Prostate gland (tissue), 2 donors: ENCODE measurements at regions not wholly inside any gene's neighbourhood (a gene's known extent, or its start where the extent isn't known, plus 50 kb on each side); places are given as distances from the start of the nearest gene placed in this dataset.

ENCODE experiments used
- DNase-seq: peaks from one replicate; pipeline ENCODE4 v3.0.0-alpha.2; 2019; ENCODE audit warnings: low spot score
- H3K27ac ChIP-seq, 2 donors: fragments of 200-600 bp; sonication (generic); 2 replicates each; pipeline ENCODE4 v1.5.1; 2017 to 2019
- H3K27me3 ChIP-seq: fragments of 200-600 bp; sonication (generic); replicated peaks from 2 replicates; pipeline ENCODE4 v1.5.1; 2019; ENCODE audit not compliant: insufficient read depth
- H3K36me3 ChIP-seq, 2 donors: fragments of 200-600 bp; sonication (generic); 1 replicate in 1 of 2; 2 replicates in 1 of 2; pipeline versions ENCODE4 v1.5.1 to v1.8.1; 2017 to 2019
- H3K4me1 ChIP-seq: fragments of 200-600 bp; sonication (generic); replicated peaks from 2 replicates; pipeline ENCODE4 v1.5.1; 2019
- H3K4me3 ChIP-seq, 2 donors: fragments of 200-600 bp; sonication (generic); 2 replicates each; pipeline ENCODE4 v1.5.1; 2017 to 2019
- H3K9me3 ChIP-seq: fragments of 200-600 bp; sonication (generic); 2 replicates; pipeline ENCODE4 v1.5.1; 2017
- CTCF ChIP-seq, 4 experiments: fragments of 200-600 bp in 2 of 4; fragments of 450-650 bp in 2 of 4; sonication (generic) in 2 of 4; IDR thresholded peaks; 1 replicate in 3 of 4; 2 replicates in 1 of 4; pipeline ENCODE4 v1.5.1; 2016 to 2019; ENCODE audit warnings: antibody characterized with exemption in 4 of 4, mild to moderate bottlenecking in 2 of 4, moderate library complexity in 2 of 4
- POLR2A ChIP-seq: fragments of 450-650 bp; IDR thresholded peaks from one replicate; pipeline ENCODE4 v1.6.1; 2016; ENCODE audit warnings: antibody characterized with exemption, mild to moderate bottlenecking
- POLR2AphosphoS5 ChIP-seq: sonication (generic); formaldehyde crosslinking; IDR thresholded peaks from one replicate; pipeline ENCODE4 v1.6.1; 2017; ENCODE audit warnings: antibody characterized with exemption
- WGBS: methylation state at CpG from one replicate; pipeline ENCODE4 v1.1.5; 2018; 5-methylcytosine and 5-hydroxymethylcytosine counted together
- intact Hi-C: fragments of 100-400 bp; cut with DNase I; formaldehyde crosslinking; loops from one replicate; pipeline ENCODE4 v1.14.2; 2022

DNA sequence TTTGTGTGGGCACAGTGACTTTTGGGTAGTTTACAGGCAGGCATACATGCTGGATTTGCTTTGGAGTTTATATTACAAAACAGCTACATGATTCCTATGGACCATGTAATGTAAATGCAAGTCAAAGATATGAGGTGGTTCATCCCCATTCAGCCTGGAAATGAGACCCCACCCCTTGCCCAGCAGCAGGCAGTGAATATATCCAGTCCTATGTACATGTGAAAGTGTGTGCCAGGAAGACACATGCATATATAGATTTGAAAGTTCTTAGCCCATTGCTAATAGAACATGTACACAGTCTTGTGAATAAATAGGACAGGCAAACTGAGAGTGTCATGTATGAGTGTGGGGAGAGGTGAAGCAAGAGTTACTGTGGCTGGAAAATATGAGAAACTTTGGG, 65.3 kb downstream of the FZD1 start:
- H3K27ac ChIP-seq, result no peak overlapping the region
- no peak for TF ChIP-seq POLR2AphosphoS5
- no peak for TF ChIP-seq CTCF (IDR thresholded peaks at IDR 0.05)
- no peak for TF ChIP-seq POLR2A
- no peaks in the 10 kb centered on the region for H3K4me1 ChIP-seq
- no peaks in the 10 kb centered on the region for H3K36me3 ChIP-seq
- H3K9me3 ChIP-seq, result no peaks in the 10 kb centered on the region
- H3K4me3 ChIP-seq, result no peak overlapping the region
- no peaks in the 10 kb centered on the region for H3K27me3 ChIP-seq
- no peak for DNase-seq
- intact Hi-C loops, result no loop called here

GRCh38 chr7:91330191-91330808, 66.1 kb downstream of the FZD1 start:
- H3K27me3 ChIP-seq, result no peaks in the 10 kb centered on the region
- no peak for DNase-seq
- H3K36me3 ChIP-seq, result no peaks in the 10 kb centered on the region
- 66% methylated on average over 2 of the region's 2 CpGs for WGBS
- no peak for TF ChIP-seq CTCF (IDR thresholded peaks at IDR 0.05)
- no peak for TF ChIP-seq POLR2AphosphoS5
- no peak for TF ChIP-seq POLR2A
- intact Hi-C loops, result no loop called here
- no peak overlapping the region for H3K4me3 ChIP-seq
- no peaks in the 10 kb centered on the region for H3K9me3 ChIP-seq
- no peaks in the 10 kb centered on the region for H3K4me1 ChIP-seq
- H3K27ac ChIP-seq, result no peak overlapping the region

DNA sequence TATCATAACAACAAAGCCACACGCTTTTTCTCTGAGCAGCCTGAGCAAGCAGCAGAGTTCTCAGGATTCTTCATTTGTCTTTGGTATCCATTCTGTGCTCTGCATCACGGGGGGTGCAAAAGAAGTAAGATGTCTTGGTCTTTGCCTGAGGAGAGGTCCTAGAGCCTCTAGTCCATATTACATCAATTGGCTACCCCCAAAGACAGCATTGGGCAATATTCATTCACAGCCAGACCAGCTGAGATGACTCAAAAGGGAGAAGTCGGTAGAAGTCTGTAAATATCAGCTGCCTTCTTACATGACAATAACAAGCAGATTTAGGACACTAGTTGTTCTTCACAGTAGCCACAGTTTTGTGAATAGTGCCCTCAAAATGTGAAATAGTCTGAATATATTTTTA, 66.6 kb downstream of the FZD1 start:
- H3K27ac ChIP-seq, result no peak overlapping the region
- 58% methylated on average over 3 of the region's 3 CpGs for WGBS
- DNase-seq, result no peak
- TF ChIP-seq POLR2AphosphoS5, result no peak
- TF ChIP-seq POLR2A, result no peak
- TF ChIP-seq CTCF (IDR thresholded peaks at IDR 0.05), result no peak
- intact Hi-C loops, result no loop called here
- H3K9me3 ChIP-seq, result no peaks in the 10 kb centered on the region
- H3K4me3 ChIP-seq, result no peak overlapping the region
- no peaks in the 10 kb centered on the region for H3K27me3 ChIP-seq
- H3K4me1 ChIP-seq, result no peaks in the 10 kb centered on the region
- no peaks in the 10 kb centered on the region for H3K36me3 ChIP-seq

GRCh38 chr7:91336106-91336505, 71.9 kb downstream of the FZD1 start:
- DNase-seq, result no peak
- H3K27ac ChIP-seq, result no peak overlapping the region
- TF ChIP-seq POLR2AphosphoS5, result no peak
- TF ChIP-seq CTCF (IDR thresholded peaks at IDR 0.05), result no peak
- no peak for TF ChIP-seq POLR2A
- 100% methylated on average over 2 of the region's 2 CpGs for WGBS
- intact Hi-C loops, result no loop called here
- H3K4me1 ChIP-seq, result no peaks in the 10 kb centered on the region
- no peaks in the 10 kb centered on the region for H3K36me3 ChIP-seq
- H3K4me3 ChIP-seq, result no peak overlapping the region
- H3K9me3 ChIP-seq, result no peaks in the 10 kb centered on the region
- no peaks in the 10 kb centered on the region for H3K27me3 ChIP-seq

DNA sequence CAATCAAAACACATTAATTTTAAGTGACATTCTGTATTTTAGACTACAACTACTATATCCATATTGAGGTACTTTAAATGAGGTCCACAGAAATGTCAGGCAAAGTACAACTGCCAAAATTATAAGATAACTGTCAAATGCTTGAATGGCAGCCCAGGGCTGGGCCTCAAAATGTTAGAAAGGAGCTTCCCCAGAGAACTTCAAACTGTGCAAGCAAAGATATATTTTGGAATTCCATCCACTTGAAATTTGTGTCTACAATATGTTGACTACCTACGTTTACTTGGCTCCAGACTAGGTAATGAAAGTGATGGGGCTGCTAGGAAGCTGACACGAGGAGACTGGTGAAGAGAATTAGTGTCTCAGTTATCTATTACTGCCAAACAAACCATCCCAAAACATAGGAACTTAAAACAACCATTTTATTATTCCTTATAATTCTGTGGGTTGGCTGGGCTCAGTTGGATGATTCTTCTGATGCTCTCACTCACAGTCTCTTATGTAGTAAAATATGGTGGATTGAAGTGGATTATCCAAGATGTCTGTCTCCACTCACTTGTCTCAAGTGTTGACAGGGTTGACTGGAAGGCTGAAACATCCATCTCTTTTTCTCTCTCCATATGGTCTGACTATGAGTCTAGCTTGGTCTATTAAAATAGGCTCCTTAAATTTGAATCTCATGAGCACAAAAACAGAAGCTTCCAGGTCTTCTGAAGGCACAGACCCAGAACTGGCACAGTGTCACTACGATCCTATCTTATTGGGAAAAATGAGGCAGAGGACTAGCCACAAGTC, 74.2 kb downstream of the FZD1 start:
- H3K27ac ChIP-seq, result no peak overlapping the region
- H3K27me3 ChIP-seq, result no peaks in the 10 kb centered on the region
- intact Hi-C loops, result no loop called here
- no peaks in the 10 kb centered on the region for H3K9me3 ChIP-seq
- H3K4me1 ChIP-seq, result no peaks in the 10 kb centered on the region
- H3K36me3 ChIP-seq, result no peaks in the 10 kb centered on the region
- no peak for TF ChIP-seq CTCF (IDR thresholded peaks at IDR 0.05)
- no peak for DNase-seq
- 94% methylated on average over 3 of the region's 3 CpGs for WGBS
- no peak overlapping the region for H3K4me3 ChIP-seq
